Muscle layer of colon (tissue), 2 donors: ENCODE measurements at regions not wholly inside any gene's neighbourhood (a gene's known extent, or its start where the extent isn't known, plus 50 kb on each side); places are given as distances from the start of the nearest gene placed in this dataset.

Experiments
- H3K27ac ChIP-seq: one replicate; pipeline ENCODE4 v1.7.0; 2013; ENCODE audit warnings: low read depth, mild to moderate bottlenecking, low read length, moderate library complexity
- H3K27me3 ChIP-seq, 2 donors: one replicate each; pipeline ENCODE4 v1.7.0; 2013; ENCODE audit warnings: low read length in 2 of 2, mild to moderate bottlenecking in 2 of 2; ENCODE audit not compliant: insufficient read depth in 2 of 2, control insufficient read depth in 1 of 2
- H3K36me3 ChIP-seq: one replicate; pipeline ENCODE4 v1.7.0; 2013; ENCODE audit warnings: mild to moderate bottlenecking, low read length; ENCODE audit not compliant: insufficient read depth
- H3K4me1 ChIP-seq: one replicate; pipeline ENCODE4 v1.7.0; 2013; ENCODE audit warnings: mild to moderate bottlenecking, low read length; ENCODE audit not compliant: insufficient read depth
- H3K4me3 ChIP-seq, 2 donors: one replicate each; pipeline ENCODE4 v1.7.0; 2013; ENCODE audit warnings: low read length in 2 of 2, low read depth in 1 of 2, mild to moderate bottlenecking in 1 of 2, moderate library complexity in 1 of 2
- H3K9ac ChIP-seq: one replicate; pipeline ENCODE4 v1.7.0; 2013; ENCODE audit warnings: low read length
- H3K9me3 ChIP-seq: one replicate; pipeline ENCODE4 v1.7.0; 2013; ENCODE audit warnings: mild to moderate bottlenecking, low read length
- donor health status: abdominal sarcoma.
- donor health status: Adenocarcinoma of cecum.

GRCh38 chr2:145511946-145512345, 992.0 kb upstream of the ZEB2 start:
- Histone ChIP-seq H3K4me3 (no peak overlapping the region), H3K27me3 (no peaks in the 10 kb centered on the region), H3K9me3 (no peaks in the 10 kb centered on the region)

GRCh38 chr2:145503511-145503910, 983.6 kb upstream of the ZEB2 start:
- Histone ChIP-seq H3K27ac (no peak overlapping the region), H3K9ac (no peak overlapping the region), H3K4me3 (no peak overlapping the region)

More at GRCh38 chr2:145511946-145512345, 992.0 kb upstream of the ZEB2 start:
- Histone ChIP-seq H3K27ac (no peak overlapping the region), H3K36me3 (no peaks in the 10 kb centered on the region), H3K4me1 (no peaks in the 10 kb centered on the region), H3K9ac (no peak overlapping the region)

GRCh38 chr2:145501920-145502319, 982.0 kb upstream of the ZEB2 start:
- no peak overlapping the region for H3K4me3 ChIP-seq
- H3K9me3 ChIP-seq: no peaks in the 10 kb centered on the region
- no peak overlapping the region for H3K27ac ChIP-seq
- H3K27me3 ChIP-seq: no peaks in the 10 kb centered on the region
- H3K9ac ChIP-seq: no peak overlapping the region
- H3K36me3 ChIP-seq: no peaks in the 10 kb centered on the region
- no peaks in the 10 kb centered on the region for H3K4me1 ChIP-seq

More at GRCh38 chr2:145503511-145503910, 983.6 kb upstream of the ZEB2 start:
- Histone ChIP-seq H3K27me3 (no peaks in the 10 kb centered on the region), H3K36me3 (no peaks in the 10 kb centered on the region), H3K9me3 (no peaks in the 10 kb centered on the region), H3K4me1 (no peaks in the 10 kb centered on the region)

- H3K27me3 ChIP-seq: no peaks in the 10 kb centered on the region
- no peaks in the 10 kb centered on the region for H3K4me1 ChIP-seq
- no peak overlapping the region for H3K27ac ChIP-seq
- no peaks in the 10 kb centered on the region for H3K9me3 ChIP-seq
- H3K9ac ChIP-seq: no peak overlapping the region
- H3K4me3 ChIP-seq: no peak overlapping the region
- H3K36me3 ChIP-seq: no peaks in the 10 kb centered on the region
These were observed 975.7 kb upstream of the ZEB2 start for GRCh38 chr2:145495590-145495989.

- Histone ChIP-seq H3K4me1 (no peaks in the 10 kb centered on the region), H3K9ac (no peak overlapping the region), H3K36me3 (no peaks in the 10 kb centered on the region), H3K27ac (no peak overlapping the region), H3K4me3 (no peak overlapping the region), H3K27me3 (no peaks in the 10 kb centered on the region), H3K9me3 (no peaks in the 10 kb centered on the region)
These were observed 974.5 kb upstream of the ZEB2 start for GRCh38 chr2:145494441-145494840.

GRCh38 chr2:145488571-145488970, 968.7 kb upstream of the ZEB2 start:
- no peak overlapping the region for H3K4me3 ChIP-seq

GRCh38 chr2:145484448-145485097, 964.7 kb upstream of the ZEB2 start:
- H3K9me3 ChIP-seq: no peaks in the 10 kb centered on the region
- no peaks in the 10 kb centered on the region for H3K36me3 ChIP-seq
- H3K4me3 ChIP-seq: no peak overlapping the region
- H3K27ac ChIP-seq: no peak overlapping the region
- no peaks in the 10 kb centered on the region for H3K27me3 ChIP-seq
- no peak overlapping the region for H3K9ac ChIP-seq
- no peaks in the 10 kb centered on the region for H3K4me1 ChIP-seq

More at GRCh38 chr2:145488571-145488970, 968.7 kb upstream of the ZEB2 start:
- Histone ChIP-seq H3K9me3 (no peaks in the 10 kb centered on the region), H3K27me3 (no peaks in the 10 kb centered on the region), H3K36me3 (no peaks in the 10 kb centered on the region), H3K27ac (no peak overlapping the region), H3K9ac (no peak overlapping the region), H3K4me1 (no peaks in the 10 kb centered on the region)

- Histone ChIP-seq H3K27ac (no peak overlapping the region), H3K4me3 (no peak overlapping the region), H3K36me3 (no peaks in the 10 kb centered on the region), H3K27me3 (no peaks in the 10 kb centered on the region), H3K4me1 (no peaks in the 10 kb centered on the region), H3K9ac (no peak overlapping the region), H3K9me3 (no peaks in the 10 kb centered on the region)
These were observed 963.9 kb upstream of the ZEB2 start for GRCh38 chr2:145483854-145484253.

- Histone ChIP-seq H3K36me3 (no peaks in the 10 kb centered on the region), H3K4me3 (no peak overlapping the region), H3K9ac (no peak overlapping the region), H3K27ac (no peak overlapping the region), H3K9me3 (no peaks in the 10 kb centered on the region), H3K4me1 (no peaks in the 10 kb centered on the region), H3K27me3 (no peaks in the 10 kb centered on the region)
These were observed 961.5 kb upstream of the ZEB2 start for GRCh38 chr2:145481334-145481922.

- Histone ChIP-seq H3K36me3 (no peaks in the 10 kb centered on the region), H3K4me3 (no peak overlapping the region), H3K9me3 (no peaks in the 10 kb centered on the region), H3K4me1 (no peaks in the 10 kb centered on the region), H3K27ac (no peak overlapping the region), H3K27me3 (no peaks in the 10 kb centered on the region), H3K9ac (no peak overlapping the region)
These were observed 944.9 kb upstream of the ZEB2 start for GRCh38 chr2:145464866-145465265.

GRCh38 chr2:145460112-145460511, 940.2 kb upstream of the ZEB2 start:
- H3K27ac ChIP-seq: no peak overlapping the region

More at GRCh38 chr2:145460112-145460511, 940.2 kb upstream of the ZEB2 start:
- Histone ChIP-seq H3K9ac (no peak overlapping the region), H3K27me3 (no peaks in the 10 kb centered on the region), H3K4me1 (no peaks in the 10 kb centered on the region), H3K9me3 (no peaks in the 10 kb centered on the region), H3K4me3 (no peak overlapping the region), H3K36me3 (no peaks in the 10 kb centered on the region)
